ENCODE measurements at regions not wholly inside any gene's neighbourhood (a gene's known extent, or its start where the extent isn't known, plus 50 kb on each side); places are given as distances from the start of the nearest gene placed in this dataset.

DNA sequence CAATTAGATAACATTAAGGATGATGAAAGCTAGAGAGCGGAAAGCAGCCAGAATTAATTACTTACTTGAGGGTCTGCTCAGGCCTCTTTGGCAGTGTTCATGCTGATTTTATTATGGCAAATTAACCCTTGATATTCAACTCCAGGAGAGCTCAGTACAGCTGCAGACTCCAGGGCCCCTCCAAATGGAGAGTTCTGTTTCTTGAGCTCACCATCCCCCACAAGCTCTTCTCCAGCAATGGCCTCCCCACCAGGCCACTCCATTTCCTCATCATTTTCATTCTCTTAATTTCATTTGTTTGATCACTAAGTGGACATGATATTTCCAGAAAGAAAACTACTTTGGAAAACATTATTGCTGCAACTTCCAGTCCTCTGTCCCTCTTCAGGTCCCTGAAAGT is 513.3 kb upstream of the NOX3 start:
- no peak for ATAC-seq
- no peak overlapping the region for H3K4me3 ChIP-seq
- H3K4me2 ChIP-seq = no peak overlapping the region
- Mint-ChIP-seq H3K27ac (no peak overlapping the region), H3K4me1 (peaks cover 7% of the 10 kb centered on the region; the same call in 2 of the 3 replicates), H3K4me3 (no peak overlapping the region), H3K9me3 (no peaks in the 10 kb centered on the region; the same call in 1 of the 3 replicates), H3K27me3 (ENCODE audit: insufficient read depth, low read depth, poor library complexity) (peaks cover 1% of the 10 kb centered on the region), H3K36me3 (ENCODE audit: low read depth) (peaks cover 9% of the 10 kb centered on the region; the same call in 1 of the 3 replicates)
- H3K27me3 ChIP-seq (ENCODE audit: insufficient read depth) = no peaks in the 10 kb centered on the region
- no peaks in the 10 kb centered on the region for H3K36me3 ChIP-seq (ENCODE audit: insufficient read depth)
- H4K20me1 ChIP-seq (replicated peaks; ENCODE audit: insufficient read depth) = no peaks in the 10 kb centered on the region
- DNase-seq (ENCODE audit: low spot score) = no peak
- no peaks in the 10 kb centered on the region for H3F3A ChIP-seq (replicated peaks; ENCODE audit: low read depth)
- TF ChIP-seq, protein P1, sequence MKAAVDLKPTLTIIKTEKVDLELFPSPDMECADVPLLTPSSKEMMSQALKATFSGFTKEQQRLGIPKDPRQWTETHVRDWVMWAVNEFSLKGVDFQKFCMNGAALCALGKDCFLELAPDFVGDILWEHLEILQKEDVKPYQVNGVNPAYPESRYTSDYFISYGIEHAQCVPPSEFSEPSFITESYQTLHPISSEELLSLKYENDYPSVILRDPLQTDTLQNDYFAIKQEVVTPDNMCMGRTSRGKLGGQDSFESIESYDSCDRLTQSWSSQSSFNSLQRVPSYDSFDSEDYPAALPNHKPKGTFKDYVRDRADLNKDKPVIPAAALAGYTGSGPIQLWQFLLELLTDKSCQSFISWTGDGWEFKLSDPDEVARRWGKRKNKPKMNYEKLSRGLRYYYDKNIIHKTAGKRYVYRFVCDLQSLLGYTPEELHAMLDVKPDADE (IDR thresholded peaks at IDR 0.05) = no peak
- TF ChIP-seq, protein P2, sequence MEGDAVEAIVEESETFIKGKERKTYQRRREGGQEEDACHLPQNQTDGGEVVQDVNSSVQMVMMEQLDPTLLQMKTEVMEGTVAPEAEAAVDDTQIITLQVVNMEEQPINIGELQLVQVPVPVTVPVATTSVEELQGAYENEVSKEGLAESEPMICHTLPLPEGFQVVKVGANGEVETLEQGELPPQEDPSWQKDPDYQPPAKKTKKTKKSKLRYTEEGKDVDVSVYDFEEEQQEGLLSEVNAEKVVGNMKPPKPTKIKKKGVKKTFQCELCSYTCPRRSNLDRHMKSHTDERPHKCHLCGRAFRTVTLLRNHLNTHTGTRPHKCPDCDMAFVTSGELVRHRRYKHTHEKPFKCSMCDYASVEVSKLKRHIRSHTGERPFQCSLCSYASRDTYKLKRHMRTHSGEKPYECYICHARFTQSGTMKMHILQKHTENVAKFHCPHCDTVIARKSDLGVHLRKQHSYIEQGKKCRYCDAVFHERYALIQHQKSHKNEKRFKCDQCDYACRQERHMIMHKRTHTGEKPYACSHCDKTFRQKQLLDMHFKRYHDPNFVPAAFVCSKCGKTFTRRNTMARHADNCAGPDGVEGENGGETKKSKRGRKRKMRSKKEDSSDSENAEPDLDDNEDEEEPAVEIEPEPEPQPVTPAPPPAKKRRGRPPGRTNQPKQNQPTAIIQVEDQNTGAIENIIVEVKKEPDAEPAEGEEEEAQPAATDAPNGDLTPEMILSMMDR (conservative IDR thresholded peaks at IDR 0.05; ENCODE audit: low read depth in 2 of 2) = no peak
- no peak for TF ChIP-seq NANOG (IDR thresholded peaks at IDR 0.05; ENCODE audit: borderline replicate concordance)
- TF ChIP-seq, protein P3, sequence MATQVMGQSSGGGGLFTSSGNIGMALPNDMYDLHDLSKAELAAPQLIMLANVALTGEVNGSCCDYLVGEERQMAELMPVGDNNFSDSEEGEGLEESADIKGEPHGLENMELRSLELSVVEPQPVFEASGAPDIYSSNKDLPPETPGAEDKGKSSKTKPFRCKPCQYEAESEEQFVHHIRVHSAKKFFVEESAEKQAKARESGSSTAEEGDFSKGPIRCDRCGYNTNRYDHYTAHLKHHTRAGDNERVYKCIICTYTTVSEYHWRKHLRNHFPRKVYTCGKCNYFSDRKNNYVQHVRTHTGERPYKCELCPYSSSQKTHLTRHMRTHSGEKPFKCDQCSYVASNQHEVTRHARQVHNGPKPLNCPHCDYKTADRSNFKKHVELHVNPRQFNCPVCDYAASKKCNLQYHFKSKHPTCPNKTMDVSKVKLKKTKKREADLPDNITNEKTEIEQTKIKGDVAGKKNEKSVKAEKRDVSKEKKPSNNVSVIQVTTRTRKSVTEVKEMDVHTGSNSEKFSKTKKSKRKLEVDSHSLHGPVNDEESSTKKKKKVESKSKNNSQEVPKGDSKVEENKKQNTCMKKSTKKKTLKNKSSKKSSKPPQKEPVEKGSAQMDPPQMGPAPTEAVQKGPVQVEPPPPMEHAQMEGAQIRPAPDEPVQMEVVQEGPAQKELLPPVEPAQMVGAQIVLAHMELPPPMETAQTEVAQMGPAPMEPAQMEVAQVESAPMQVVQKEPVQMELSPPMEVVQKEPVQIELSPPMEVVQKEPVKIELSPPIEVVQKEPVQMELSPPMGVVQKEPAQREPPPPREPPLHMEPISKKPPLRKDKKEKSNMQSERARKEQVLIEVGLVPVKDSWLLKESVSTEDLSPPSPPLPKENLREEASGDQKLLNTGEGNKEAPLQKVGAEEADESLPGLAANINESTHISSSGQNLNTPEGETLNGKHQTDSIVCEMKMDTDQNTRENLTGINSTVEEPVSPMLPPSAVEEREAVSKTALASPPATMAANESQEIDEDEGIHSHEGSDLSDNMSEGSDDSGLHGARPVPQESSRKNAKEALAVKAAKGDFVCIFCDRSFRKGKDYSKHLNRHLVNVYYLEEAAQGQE (IDR thresholded peaks at IDR 0.05; ENCODE audit: unreplicated experiment) = no peak
- no peak for TF ChIP-seq ZNF114 (CRISPR knock-in tag; IDR thresholded peaks at IDR 0.05)
- TF ChIP-seq STAT1 (IDR thresholded peaks at IDR 0.05; ENCODE audit: unreplicated experiment) = no peak
- no peak for TF ChIP-seq POLR2AphosphoS5 (IDR thresholded peaks at IDR 0.05; ENCODE audit: low read depth)
- no peak for TF ChIP-seq JUNB (IDR thresholded peaks at IDR 0.05; ENCODE audit: unreplicated experiment)
- TF ChIP-seq, protein P4, sequence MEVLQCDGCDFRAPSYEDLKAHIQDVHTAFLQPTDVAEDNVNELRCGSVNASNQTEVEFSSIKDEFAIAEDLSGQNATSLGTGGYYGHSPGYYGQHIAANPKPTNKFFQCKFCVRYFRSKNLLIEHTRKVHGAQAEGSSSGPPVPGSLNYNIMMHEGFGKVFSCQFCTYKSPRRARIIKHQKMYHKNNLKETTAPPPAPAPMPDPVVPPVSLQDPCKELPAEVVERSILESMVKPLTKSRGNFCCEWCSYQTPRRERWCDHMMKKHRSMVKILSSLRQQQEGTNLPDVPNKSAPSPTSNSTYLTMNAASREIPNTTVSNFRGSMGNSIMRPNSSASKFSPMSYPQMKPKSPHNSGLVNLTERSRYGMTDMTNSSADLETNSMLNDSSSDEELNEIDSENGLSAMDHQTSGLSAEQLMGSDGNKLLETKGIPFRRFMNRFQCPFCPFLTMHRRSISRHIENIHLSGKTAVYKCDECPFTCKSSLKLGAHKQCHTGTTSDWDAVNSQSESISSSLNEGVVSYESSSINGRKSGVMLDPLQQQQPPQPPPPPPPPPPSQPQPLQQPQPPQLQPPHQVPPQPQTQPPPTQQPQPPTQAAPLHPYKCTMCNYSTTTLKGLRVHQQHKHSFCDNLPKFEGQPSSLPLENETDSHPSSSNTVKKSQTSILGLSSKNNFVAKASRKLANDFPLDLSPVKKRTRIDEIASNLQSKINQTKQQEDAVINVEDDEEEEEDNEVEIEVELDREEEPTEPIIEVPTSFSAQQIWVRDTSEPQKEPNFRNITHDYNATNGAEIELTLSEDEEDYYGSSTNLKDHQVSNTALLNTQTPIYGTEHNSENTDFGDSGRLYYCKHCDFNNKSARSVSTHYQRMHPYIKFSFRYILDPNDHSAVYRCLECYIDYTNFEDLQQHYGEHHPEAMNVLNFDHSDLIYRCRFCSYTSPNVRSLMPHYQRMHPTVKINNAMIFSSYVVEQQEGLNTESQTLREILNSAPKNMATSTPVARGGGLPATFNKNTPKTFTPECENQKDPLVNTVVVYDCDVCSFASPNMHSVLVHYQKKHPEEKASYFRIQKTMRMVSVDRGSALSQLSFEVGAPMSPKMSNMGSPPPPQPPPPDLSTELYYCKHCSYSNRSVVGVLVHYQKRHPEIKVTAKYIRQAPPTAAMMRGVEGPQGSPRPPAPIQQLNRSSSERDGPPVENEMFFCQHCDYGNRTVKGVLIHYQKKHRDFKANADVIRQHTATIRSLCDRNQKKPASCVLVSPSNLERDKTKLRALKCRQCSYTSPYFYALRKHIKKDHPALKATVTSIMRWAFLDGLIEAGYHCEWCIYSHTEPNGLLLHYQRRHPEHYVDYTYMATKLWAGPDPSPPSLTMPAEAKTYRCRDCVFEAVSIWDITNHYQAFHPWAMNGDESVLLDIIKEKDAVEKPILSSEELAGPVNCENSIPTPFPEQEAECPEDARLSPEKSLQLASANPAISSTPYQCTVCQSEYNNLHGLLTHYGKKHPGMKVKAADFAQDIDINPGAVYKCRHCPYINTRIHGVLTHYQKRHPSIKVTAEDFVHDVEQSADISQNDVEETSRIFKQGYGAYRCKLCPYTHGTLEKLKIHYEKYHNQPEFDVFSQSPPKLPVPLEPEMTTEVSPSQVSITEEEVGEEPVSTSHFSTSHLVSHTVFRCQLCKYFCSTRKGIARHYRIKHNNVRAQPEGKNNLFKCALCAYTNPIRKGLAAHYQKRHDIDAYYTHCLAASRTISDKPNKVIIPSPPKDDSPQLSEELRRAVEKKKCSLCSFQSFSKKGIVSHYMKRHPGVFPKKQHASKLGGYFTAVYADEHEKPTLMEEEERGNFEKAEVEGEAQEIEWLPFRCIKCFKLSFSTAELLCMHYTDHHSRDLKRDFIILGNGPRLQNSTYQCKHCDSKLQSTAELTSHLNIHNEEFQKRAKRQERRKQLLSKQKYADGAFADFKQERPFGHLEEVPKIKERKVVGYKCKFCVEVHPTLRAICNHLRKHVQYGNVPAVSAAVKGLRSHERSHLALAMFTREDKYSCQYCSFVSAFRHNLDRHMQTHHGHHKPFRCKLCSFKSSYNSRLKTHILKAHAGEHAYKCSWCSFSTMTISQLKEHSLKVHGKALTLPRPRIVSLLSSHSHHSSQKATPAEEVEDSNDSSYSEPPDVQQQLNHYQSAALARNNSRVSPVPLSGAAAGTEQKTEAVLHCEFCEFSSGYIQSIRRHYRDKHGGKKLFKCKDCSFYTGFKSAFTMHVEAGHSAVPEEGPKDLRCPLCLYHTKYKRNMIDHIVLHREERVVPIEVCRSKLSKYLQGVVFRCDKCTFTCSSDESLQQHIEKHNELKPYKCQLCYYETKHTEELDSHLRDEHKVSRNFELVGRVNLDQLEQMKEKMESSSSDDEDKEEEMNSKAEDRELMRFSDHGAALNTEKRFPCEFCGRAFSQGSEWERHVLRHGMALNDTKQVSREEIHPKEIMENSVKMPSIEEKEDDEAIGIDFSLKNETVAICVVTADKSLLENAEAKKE (CRISPR knock-in tag; IDR thresholded peaks at IDR 0.05) = no peak
- no peak for TF ChIP-seq CREB1 (CRISPR knock-in tag; IDR thresholded peaks at IDR 0.05; ENCODE audit: low read depth)
- TF ChIP-seq EZH2phosphoT487 (IDR thresholded peaks at IDR 0.05; ENCODE audit: unreplicated experiment) = no peak
- no peak for TF ChIP-seq ZNF331 (CRISPR knock-in tag; IDR thresholded peaks at IDR 0.05; ENCODE audit: low read depth)
- TF ChIP-seq EZH2 (IDR thresholded peaks at IDR 0.05; ENCODE audit: low read depth, unreplicated experiment) = no peak
- no peak overlapping the region for H2AFZ ChIP-seq
- H3K79me2 ChIP-seq (replicated peaks; ENCODE audit: insufficient read depth) = no peaks in the 10 kb centered on the region
- no peak overlapping the region for H3K27ac ChIP-seq (ENCODE audit: low read depth)
- no peaks in the 10 kb centered on the region for H3K4me1 ChIP-seq (ENCODE audit: insufficient read depth)
- H3K9me2 ChIP-seq (ENCODE audit: insufficient read depth) = peaks cover 10% of the 10 kb centered on the region

Measured in GM23338 (cell line).